Progenitor cell of endocrine pancreas (in vitro differentiated cells): ENCODE measurements at regions not wholly inside any gene's neighbourhood (a gene's known extent, or its start where the extent isn't known, plus 50 kb on each side); places are given as distances from the start of the nearest gene placed in this dataset.

Source experiments
- DNase-seq: peaks from one replicate; pipeline ENCODE4 v3.0.0; 2021; ENCODE audit warnings: low spot score; ENCODE audit not compliant: unreplicated experiment
- H3K27ac Mint-ChIP-seq: 2 replicates; pipeline ENCODE4 v1.8.0; 2021; ENCODE audit warnings: mild to moderate bottlenecking, moderate library complexity, mixed read lengths
- H3K27me3 Mint-ChIP-seq: 2 replicates; pipeline ENCODE4 v1.8.0; 2021; ENCODE audit warnings: mixed read lengths
- H3K36me3 Mint-ChIP-seq: 2 replicates; pipeline ENCODE4 v1.8.0; 2022; ENCODE audit warnings: mixed read lengths; ENCODE audit not compliant: insufficient read depth
- H3K4me1 Mint-ChIP-seq: 2 replicates; pipeline ENCODE4 v1.8.0; 2021; ENCODE audit warnings: low read depth, mixed read lengths
- H3K4me3 Mint-ChIP-seq: 2 replicates; pipeline ENCODE4 v1.8.0; 2021; ENCODE audit warnings: low read depth, mild to moderate bottlenecking, moderate library complexity, mixed read lengths
- H3K9me3 Mint-ChIP-seq: 2 replicates; pipeline ENCODE4 v1.8.0; 2021; ENCODE audit warnings: low read depth, mixed read lengths
- TF ChIP-seq, protein P1 (sequence below): fragments of 200-600 bp; sonication (generic); IDR thresholded peaks from one replicate; pipeline ENCODE4 v1.5.0; 2021; ENCODE audit warnings: antibody characterized with exemption, mild to moderate bottlenecking; ENCODE audit not compliant: unreplicated experiment

DNA sequence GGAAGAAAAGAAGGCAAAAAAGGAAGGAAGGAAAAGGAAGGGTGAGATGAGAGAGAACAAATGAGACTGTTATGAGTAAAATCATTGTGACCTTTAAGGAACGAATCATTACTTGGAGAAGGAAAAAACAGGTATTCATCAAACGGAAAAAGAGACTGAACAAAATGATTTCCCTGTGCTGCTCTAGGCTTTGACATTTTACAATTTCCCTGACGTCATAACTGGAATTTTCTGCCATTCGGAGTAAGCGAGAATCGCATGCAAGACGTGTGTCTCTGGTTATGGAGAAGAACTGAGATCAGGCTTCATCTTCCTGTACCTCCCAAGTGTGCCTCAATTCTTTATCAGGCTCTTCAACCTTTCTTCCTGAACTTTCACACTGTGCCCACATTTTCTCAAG lies 534.7 kb upstream of the KLHL29 start:
- TF ChIP-seq, protein P1, sequence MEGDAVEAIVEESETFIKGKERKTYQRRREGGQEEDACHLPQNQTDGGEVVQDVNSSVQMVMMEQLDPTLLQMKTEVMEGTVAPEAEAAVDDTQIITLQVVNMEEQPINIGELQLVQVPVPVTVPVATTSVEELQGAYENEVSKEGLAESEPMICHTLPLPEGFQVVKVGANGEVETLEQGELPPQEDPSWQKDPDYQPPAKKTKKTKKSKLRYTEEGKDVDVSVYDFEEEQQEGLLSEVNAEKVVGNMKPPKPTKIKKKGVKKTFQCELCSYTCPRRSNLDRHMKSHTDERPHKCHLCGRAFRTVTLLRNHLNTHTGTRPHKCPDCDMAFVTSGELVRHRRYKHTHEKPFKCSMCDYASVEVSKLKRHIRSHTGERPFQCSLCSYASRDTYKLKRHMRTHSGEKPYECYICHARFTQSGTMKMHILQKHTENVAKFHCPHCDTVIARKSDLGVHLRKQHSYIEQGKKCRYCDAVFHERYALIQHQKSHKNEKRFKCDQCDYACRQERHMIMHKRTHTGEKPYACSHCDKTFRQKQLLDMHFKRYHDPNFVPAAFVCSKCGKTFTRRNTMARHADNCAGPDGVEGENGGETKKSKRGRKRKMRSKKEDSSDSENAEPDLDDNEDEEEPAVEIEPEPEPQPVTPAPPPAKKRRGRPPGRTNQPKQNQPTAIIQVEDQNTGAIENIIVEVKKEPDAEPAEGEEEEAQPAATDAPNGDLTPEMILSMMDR, result no peak
- Mint-ChIP-seq H3K27ac (no peak overlapping the region), H3K36me3 (no peaks in the 10 kb centered on the region), H3K4me3 (no peak overlapping the region), H3K4me1 (peaks cover 5% of the 10 kb centered on the region), H3K27me3 (peaks cover 8% of the 10 kb centered on the region), H3K9me3 (peaks cover 5% of the 10 kb centered on the region)
- no peak for DNase-seq

DNA sequence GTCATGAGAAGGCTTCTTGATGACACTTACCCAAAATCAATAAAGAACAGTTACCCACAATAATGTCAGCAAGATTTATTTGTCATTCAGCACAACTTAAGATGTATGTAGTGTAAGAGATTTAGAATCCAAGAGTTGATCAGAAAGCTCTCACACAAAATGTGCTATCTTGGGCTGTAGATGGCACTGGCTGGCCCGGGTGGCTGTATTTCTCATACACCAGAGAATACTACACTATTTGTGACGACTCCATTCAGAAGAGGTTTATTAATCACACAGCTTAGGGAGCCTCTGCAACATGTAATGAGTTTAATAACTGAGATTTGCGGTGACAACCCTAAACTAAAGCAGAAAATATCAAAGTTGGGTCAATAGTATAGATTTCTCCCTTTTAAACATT lies 530.4 kb upstream of the KLHL29 start:
- TF ChIP-seq, protein P1, result no peak
- no peak overlapping the region for H3K27ac Mint-ChIP-seq
- peaks cover 2% of the 10 kb centered on the region for H3K4me1 Mint-ChIP-seq

GRCh38 chr2:22855081-22855480 lies 529.9 kb upstream of the KLHL29 start:
- Mint-ChIP-seq H3K36me3 (no peaks in the 10 kb centered on the region), H3K27ac (no peak overlapping the region), H3K9me3 (peaks cover 5% of the 10 kb centered on the region), H3K27me3 (peaks cover 6% of the 10 kb centered on the region), H3K4me1 (peaks cover 2% of the 10 kb centered on the region), H3K4me3 (no peak overlapping the region)
- DNase-seq, result no peak
- TF ChIP-seq, protein P1, result no peak

More for the DNA sequence above, 530.4 kb upstream of the KLHL29 start:
- H3K36me3 Mint-ChIP-seq, result no peaks in the 10 kb centered on the region
- H3K4me3 Mint-ChIP-seq, result no peak overlapping the region
- H3K9me3 Mint-ChIP-seq, result peaks cover 5% of the 10 kb centered on the region
- no peak for DNase-seq
- peaks cover 8% of the 10 kb centered on the region for H3K27me3 Mint-ChIP-seq

- Mint-ChIP-seq H3K36me3 (no peaks in the 10 kb centered on the region), H3K9me3 (peaks cover 9% of the 10 kb centered on the region), H3K27me3 (no peaks in the 10 kb centered on the region), H3K27ac (no peak overlapping the region), H3K4me1 (peaks cover 2% of the 10 kb centered on the region), H3K4me3 (no peak overlapping the region)
- TF ChIP-seq, protein P1, result no peak
- DNase-seq, result no peak
Observed at GRCh38 chr2:22855761-22856184, 529.2 kb upstream of the KLHL29 start.

DNA sequence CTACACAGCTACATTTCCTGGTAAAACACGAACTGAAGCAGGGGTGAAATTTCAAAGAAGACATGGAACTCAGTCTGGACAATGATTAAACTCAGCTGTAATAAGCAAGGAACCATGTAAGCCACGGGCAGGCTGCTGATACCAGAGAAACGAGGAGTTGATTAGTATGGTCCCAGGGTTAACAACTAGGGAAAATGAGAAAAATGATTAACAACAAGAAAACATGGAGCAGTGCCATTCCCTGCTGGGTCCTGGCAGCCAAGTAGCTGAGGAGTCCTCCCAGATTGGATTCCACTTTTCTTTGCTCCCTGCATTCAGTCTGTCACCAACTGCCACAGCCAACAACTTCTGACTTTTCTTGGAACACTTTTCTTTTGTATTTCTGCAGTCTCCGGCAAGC lies 517.0 kb upstream of the KLHL29 start:
- no peaks in the 10 kb centered on the region for H3K36me3 Mint-ChIP-seq
- H3K27ac Mint-ChIP-seq, result no peak overlapping the region
- no peaks in the 10 kb centered on the region for H3K27me3 Mint-ChIP-seq
- H3K4me3 Mint-ChIP-seq, result no peak overlapping the region
- DNase-seq, result no peak
- H3K4me1 Mint-ChIP-seq, result peaks cover 5% of the 10 kb centered on the region
- TF ChIP-seq, protein P1, result no peak
- H3K9me3 Mint-ChIP-seq, result no peaks in the 10 kb centered on the region
